GM18861 (cell line): ENCODE measurements at regions not wholly inside any gene's neighbourhood (a gene's known extent, or its start where the extent isn't known, plus 50 kb on each side); places are given as distances from the start of the nearest gene placed in this dataset.
A peak's percentile ranks its signal among the peaks of the same experiment; 100 is the strongest.

ENCODE experiments used
- ATAC-seq: cut with Tn5 transposase; IDR thresholded peaks from one replicate; pipeline ENCODE4 v1.9.1; 2021; ENCODE audit not compliant: unreplicated experiment

- ATAC-seq = no peak
Measured at GRCh38 chr15:31727612-31728011, 302.7 kb upstream of the CHRNA7 start.

DNA sequence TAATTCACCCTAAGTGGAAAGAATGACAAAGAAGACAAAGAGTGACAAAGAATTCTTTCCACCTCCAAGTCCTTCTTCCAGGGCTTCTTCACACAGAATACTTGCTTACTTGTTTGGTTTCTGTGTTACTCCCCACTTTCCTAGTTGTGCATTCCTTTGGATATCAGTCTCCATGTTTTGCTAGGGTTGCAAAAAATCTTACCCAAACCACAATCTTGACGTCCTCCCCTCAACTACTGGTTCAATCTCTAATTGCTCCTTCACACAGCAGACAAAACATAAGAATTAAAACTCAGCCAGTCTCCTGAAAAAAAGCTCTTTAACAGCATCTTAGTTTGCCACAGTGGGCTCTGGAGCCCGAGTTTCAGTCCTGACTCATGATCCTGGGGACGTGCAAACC is 297.6 kb upstream of the CHRNA7 start:
- no peak for ATAC-seq

DNA sequence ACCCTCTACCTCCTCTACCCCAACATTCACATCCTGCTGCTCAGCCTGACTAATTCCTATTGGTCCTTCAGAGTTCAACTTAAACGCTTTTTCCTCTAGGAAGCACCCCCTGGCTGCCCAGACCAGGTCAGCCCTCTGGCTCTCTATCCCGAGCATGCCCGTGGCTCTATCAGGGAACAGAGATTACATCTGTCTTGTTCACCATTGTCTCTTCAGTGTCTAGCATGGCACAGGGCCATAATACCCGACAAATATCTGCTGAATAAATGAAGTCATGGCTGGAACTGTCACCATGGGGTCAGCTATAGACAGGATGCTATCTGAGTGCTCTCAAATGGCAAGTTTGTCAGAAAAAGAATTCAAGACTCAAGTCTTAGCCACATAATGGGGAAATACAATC is 296.9 kb upstream of the CHRNA7 start:
- no peak for ATAC-seq

DNA sequence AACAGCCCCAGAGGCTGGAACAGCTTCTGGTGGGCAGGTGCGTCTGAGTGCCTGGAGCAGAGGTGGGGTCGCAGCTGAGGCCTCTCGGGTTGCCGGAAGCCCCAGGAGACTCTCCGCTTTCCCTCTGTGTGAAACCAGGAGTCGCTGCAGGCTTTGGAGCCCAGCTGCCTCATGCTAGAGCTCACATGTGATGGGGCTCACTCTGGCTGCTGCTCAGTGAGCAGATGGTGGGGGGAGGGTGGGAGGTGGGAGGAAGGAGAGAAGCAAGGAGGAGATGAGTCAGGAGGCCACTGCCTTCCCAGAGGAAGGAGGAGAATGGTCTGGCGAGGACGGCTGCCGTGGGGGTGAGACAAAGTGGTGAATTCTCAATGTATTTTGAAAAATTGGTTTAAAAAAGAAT is 290.1 kb upstream of the CHRNA7 start:
- no peak for ATAC-seq

DNA sequence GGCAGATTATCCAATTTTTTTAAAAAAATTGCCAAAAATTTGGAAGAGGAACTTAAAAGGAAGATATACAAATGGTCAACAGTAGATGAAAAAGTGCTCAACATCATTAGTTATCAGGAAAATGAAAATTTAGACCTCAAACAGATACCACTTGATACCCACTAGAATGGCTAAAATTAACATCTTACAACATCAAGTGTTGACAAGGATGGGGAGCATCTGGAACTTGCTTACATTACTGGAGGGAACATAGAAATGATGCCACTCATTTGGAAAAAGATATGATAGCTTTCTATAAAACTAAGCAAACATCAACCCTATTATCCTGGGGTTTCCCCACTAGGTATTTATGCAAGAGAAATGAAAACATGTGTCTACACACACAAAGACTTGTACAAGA is 284.5 kb upstream of the CHRNA7 start:
- no peak for ATAC-seq

GRCh38 chr15:31752065-31752762 is 278.1 kb upstream of the CHRNA7 start:
- no peak for ATAC-seq

GRCh38 chr15:31752905-31753304 is 277.4 kb upstream of the CHRNA7 start:
- ATAC-seq = no peak

- ATAC-seq = no peak
Measured at GRCh38 chr15:31758126-31758525, 272.2 kb upstream of the CHRNA7 start.

- ATAC-seq = no peak
Measured at GRCh38 chr15:31768055-31768454, 262.3 kb upstream of the CHRNA7 start.

GRCh38 chr15:31774045-31774444 is 256.3 kb upstream of the CHRNA7 start:
- no peak for ATAC-seq

DNA sequence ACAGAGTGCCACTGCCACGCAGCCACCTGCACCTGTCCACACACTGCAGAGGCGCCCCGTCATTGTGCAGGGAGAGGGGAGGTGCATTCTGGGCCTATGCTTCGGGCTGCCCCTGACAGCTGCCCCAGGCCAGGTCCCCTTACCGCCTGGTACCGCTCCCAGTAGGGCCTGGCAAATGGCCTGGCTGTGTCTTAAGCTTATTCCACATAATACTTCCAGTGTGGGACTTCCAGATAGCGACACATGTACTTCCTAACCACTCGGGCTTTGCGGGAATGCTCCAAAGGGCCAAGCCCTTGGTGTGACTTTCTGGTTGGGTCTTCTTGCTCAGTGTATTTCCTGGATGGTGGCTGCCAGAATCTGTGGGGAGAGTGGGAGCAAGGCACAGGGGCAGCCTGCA is 254.3 kb upstream of the CHRNA7 start:
- no peak for ATAC-seq

DNA sequence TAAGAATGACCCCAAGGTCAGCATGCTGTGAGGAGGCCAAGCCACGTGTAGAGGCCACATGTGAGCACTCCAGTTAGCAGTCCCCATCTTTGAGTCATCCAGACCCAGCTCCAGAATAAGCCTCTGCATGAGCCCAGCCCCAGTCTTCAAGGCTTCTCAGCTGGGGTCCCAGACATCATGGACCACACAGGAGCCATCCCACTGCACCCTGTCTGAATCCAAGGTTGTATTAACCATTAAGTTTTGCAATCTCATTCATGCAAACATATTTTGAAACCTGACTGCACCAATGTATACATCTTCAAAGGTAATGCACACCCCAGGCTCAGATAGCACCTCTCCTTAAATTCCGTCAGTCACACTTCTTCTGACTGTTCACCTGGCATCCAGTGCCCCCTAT is 249.1 kb upstream of the CHRNA7 start:
- no peak for ATAC-seq

GRCh38 chr15:31782016-31782783 is 248.1 kb upstream of the CHRNA7 start:
- no peak for ATAC-seq

GRCh38 chr15:31782951-31783350 is 247.4 kb upstream of the CHRNA7 start:
- ATAC-seq = no peak

GRCh38 chr15:31786360-31786759 is 244.0 kb upstream of the CHRNA7 start:
- no peak for ATAC-seq

- no peak for ATAC-seq
Measured at GRCh38 chr15:31788104-31788503, 242.2 kb upstream of the CHRNA7 start.

- no peak for ATAC-seq
Measured at GRCh38 chr15:31792611-31793199, 237.6 kb upstream of the CHRNA7 start.

DNA sequence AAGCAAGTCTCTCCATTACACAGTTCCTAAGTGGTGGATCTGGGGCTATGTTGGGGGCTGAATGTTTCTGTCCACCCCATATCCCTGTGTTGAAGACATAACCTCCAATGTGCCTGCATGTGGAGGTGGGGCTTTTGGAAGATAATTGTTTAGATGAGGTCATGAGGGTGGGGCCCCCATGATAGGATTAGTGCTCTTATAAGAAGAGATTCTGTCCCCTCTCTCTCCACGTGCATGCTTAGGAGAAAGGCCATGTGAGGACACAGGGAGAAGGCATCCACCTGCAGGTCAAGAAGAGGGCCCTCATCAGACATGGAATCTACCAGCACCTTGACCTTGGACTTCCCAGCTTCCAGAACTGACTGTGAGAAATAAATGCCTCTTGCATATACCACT is 231.0 kb upstream of the CHRNA7 start:
- no peak for ATAC-seq

- ATAC-seq = peak; percentile 86
Measured at GRCh38 chr15:31799715-31800321, 230.5 kb upstream of the CHRNA7 start.

GRCh38 chr15:31801152-31801551 is 229.2 kb upstream of the CHRNA7 start:
- ATAC-seq = no peak

GRCh38 chr15:31802761-31803160 is 227.6 kb upstream of the CHRNA7 start:
- no peak for ATAC-seq

GRCh38 chr15:31803388-31803884 is 226.9 kb upstream of the CHRNA7 start:
- ATAC-seq = no peak
